ENCODE measurements at regions not wholly inside any gene's neighbourhood (a gene's known extent, or its start where the extent isn't known, plus 50 kb on each side); places are given as distances from the start of the nearest gene placed in this dataset.

DNA sequence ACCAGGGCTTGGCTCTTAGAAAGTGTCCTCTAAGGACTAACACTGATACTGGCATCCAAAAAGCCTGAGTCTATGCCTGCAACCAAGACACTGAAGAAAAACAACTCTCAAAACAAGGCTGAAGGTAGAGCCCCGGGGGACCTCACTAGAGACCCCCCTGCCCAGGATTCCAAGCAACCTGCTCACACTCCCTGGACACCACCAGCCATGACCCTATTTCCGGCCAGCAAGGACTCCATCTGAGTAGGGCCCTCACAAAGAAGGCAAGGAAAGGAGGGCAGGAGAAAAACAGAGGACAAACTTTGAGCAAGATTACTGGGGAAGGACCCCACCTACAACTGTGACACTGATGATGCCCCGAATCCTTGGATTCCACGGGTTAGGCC, 343.1 kb downstream of the NPHP4 start:
- Histone ChIP-seq H3K9me3 (no peaks in the 10 kb centered on the region), H3K4me1 (no peaks in the 10 kb centered on the region), H3K4me3 (no peak overlapping the region), H3K27me3 (peaks cover 0 to 29% of the 10 kb centered on the region in 2 donors), H3K27ac (no peak overlapping the region), H3K36me3 (no peaks in the 10 kb centered on the region)
- TF ChIP-seq, protein P1, sequence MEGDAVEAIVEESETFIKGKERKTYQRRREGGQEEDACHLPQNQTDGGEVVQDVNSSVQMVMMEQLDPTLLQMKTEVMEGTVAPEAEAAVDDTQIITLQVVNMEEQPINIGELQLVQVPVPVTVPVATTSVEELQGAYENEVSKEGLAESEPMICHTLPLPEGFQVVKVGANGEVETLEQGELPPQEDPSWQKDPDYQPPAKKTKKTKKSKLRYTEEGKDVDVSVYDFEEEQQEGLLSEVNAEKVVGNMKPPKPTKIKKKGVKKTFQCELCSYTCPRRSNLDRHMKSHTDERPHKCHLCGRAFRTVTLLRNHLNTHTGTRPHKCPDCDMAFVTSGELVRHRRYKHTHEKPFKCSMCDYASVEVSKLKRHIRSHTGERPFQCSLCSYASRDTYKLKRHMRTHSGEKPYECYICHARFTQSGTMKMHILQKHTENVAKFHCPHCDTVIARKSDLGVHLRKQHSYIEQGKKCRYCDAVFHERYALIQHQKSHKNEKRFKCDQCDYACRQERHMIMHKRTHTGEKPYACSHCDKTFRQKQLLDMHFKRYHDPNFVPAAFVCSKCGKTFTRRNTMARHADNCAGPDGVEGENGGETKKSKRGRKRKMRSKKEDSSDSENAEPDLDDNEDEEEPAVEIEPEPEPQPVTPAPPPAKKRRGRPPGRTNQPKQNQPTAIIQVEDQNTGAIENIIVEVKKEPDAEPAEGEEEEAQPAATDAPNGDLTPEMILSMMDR (IDR thresholded peaks at IDR 0.05): no peak
- no peak for TF ChIP-seq POLR2AphosphoS5 (IDR thresholded peaks at IDR 0.05)
- TF ChIP-seq POLR2A (IDR thresholded peaks at IDR 0.05): no peak
- intact Hi-C loops (cut with DNase I; ENCODE audit: low total_unique reads): no loop called here
- no peak for DNase-seq (ENCODE audit: low spot score in 2 of 2)

DNA sequence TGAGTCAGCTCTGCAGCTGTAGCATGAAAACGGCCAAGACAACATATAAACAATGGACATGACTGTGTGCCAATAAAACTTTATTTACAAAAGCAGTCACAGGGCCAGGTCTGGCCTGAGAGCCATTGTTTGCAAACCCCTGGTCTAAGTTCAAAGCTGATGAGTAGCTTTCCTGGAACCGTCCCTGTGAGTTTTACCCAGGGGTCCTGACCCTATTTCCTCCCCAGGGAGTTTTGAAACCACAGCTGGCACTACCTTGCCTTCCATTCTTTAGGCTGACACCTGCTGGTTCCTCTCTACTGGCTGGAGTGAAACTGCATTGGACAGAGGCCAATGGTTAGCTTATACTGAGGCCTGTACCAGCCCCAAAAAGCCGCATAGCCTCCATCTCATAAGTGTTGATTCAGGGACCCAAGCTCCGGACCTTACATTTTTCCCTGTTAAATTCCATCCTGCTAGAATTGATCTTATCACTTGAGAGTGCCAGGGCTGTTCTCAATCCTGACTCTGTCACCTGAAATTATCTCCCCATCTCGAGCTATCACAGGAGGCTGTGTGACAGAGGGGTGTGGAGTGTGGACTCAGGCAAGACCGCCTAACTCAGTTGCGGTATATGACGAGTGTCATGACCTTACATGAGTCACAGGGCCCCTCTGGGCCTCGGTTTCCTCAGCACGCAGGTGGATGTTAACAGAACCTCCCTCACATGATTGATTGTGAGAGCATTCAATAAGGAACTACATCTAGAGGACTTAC, 343.6 kb downstream of the NPHP4 start:
- H3K27me3 ChIP-seq: peaks cover 0 to 29% of the 10 kb centered on the region in 2 donors
- H3K27ac ChIP-seq: no peak overlapping the region
- TF ChIP-seq POLR2AphosphoS5 (IDR thresholded peaks at IDR 0.05): no peak
- TF ChIP-seq, protein P1 (IDR thresholded peaks at IDR 0.05): no peak
- no peak for TF ChIP-seq POLR2A (IDR thresholded peaks at IDR 0.05)
- H3K9me3 ChIP-seq: no peaks in the 10 kb centered on the region
- H3K36me3 ChIP-seq: no peaks in the 10 kb centered on the region
- no peak overlapping the region for H3K4me3 ChIP-seq
- intact Hi-C loops (cut with DNase I; ENCODE audit: low total_unique reads): no loop called here
- no peaks in the 10 kb centered on the region for H3K4me1 ChIP-seq
- DNase-seq (ENCODE audit: low spot score in 2 of 2): no peak

DNA sequence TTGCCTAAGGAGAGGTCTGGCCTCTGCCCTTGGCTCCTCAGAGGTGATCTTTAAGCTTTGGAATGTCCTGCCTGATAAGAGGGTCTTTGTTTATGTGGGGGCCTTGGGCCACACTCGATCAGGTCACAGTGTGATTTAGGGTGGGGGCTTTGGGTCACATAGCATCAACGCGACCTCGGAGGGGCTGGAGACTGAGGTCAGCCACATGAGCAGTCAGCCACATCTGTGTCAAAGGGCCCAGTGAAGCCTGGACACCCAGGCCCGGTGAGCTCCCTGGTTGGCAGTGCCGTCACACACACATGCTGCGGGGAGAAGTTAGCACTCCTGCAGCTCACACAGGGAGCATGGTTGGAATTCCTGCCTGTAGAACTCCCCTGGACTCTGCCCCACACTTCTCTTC, 345.0 kb downstream of the NPHP4 start:
- TF ChIP-seq, protein P1 (IDR thresholded peaks at IDR 0.05): no peak
- TF ChIP-seq POLR2AphosphoS5 (IDR thresholded peaks at IDR 0.05) (no peak), POLR2A (IDR thresholded peaks at IDR 0.05) (no peak)
- no peaks in the 10 kb centered on the region for H3K9me3 ChIP-seq
- no peaks in the 10 kb centered on the region for H3K36me3 ChIP-seq
- no peak for DNase-seq (ENCODE audit: low spot score in 2 of 2)
- H3K4me1 ChIP-seq: no peaks in the 10 kb centered on the region
- H3K27me3 ChIP-seq: peaks cover 0 to 23% of the 10 kb centered on the region in 2 donors
- H3K27ac ChIP-seq: no peak overlapping the region
- intact Hi-C loops (cut with DNase I; ENCODE audit: low total_unique reads): no loop called here
- H3K4me3 ChIP-seq: no peak overlapping the region

DNA sequence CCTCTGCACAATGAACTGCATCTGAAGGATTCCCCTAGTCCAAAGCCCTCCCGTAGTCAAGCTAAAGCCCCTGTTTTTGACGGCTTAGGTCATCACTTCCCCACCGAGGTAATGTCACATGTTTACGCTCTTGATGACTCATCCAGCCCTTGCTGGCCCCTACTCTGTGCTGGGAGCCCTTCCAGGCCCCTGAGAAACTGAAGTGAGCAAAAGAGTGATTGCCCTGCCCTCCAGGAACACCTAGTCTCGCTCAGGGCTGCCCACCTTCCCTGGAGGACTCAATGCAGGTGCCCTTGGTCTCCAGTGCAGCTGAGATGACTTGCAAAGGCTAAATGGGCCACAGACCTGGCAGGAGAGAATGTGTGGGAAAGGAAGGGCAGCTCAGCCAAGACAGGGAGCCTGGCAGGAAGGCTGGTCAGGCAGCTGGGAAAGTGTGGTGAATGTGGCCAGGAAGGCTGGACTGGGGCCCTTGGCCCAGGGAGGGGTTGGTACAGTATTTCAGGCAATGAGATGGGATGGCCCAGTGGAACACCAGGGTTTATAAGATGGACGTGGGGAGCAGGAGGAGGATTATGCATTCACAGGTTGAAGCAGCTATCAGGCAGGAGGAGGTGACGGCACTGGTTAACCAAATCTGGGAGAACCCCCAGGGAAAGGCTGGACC, 345.6 kb downstream of the NPHP4 start:
- no peaks in the 10 kb centered on the region for H3K9me3 ChIP-seq
- TF ChIP-seq, protein P1 (IDR thresholded peaks at IDR 0.05): no peak
- no peak for TF ChIP-seq POLR2AphosphoS5 (IDR thresholded peaks at IDR 0.05)
- TF ChIP-seq POLR2A (IDR thresholded peaks at IDR 0.05): no peak
- H3K4me1 ChIP-seq: no peaks in the 10 kb centered on the region
- no peak for DNase-seq (ENCODE audit: low spot score in 2 of 2)
- peaks cover 0 to 22% of the 10 kb centered on the region in 2 donors for H3K27me3 ChIP-seq
- H3K27ac ChIP-seq: no peak overlapping the region
- no peak overlapping the region for H3K4me3 ChIP-seq
- intact Hi-C loops (cut with DNase I; ENCODE audit: low total_unique reads): no loop called here
- no peaks in the 10 kb centered on the region for H3K36me3 ChIP-seq

DNA sequence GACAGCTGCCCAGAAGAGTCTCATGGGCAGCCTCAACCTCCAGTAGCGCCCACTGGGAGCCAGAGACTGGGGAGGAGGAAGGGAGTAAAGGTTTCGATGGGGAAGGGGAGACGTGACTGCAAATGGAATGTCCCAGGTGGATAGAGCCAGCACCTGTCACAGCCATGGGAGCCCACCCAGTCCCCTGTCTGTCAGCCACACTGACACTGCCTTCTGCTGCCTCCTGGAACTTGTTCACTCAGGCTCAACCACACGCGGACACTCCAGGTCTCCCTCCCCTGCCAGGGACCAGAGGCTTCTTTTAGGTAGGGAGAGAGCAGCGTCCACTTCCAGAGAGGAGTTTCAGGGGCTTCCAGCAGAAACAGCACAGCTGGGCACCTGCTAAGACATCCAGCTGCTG, 346.3 kb downstream of the NPHP4 start:
- TF ChIP-seq, protein P1 (IDR thresholded peaks at IDR 0.05): no peak
- TF ChIP-seq POLR2A (IDR thresholded peaks at IDR 0.05) (no peak), POLR2AphosphoS5 (IDR thresholded peaks at IDR 0.05) (no peak)
- intact Hi-C loops (cut with DNase I; ENCODE audit: low total_unique reads): no loop called here
- DNase-seq (ENCODE audit: low spot score in 2 of 2): no peak

More for the DNA sequence above, 346.3 kb downstream of the NPHP4 start:
- no peaks in the 10 kb centered on the region for H3K36me3 ChIP-seq
- peaks cover 0 to 15% of the 10 kb centered on the region in 2 donors for H3K27me3 ChIP-seq
- no peaks in the 10 kb centered on the region for H3K4me1 ChIP-seq
- no peak overlapping the region for H3K4me3 ChIP-seq
- no peaks in the 10 kb centered on the region for H3K9me3 ChIP-seq
- H3K27ac ChIP-seq: no peak overlapping the region

Data from breast epithelium (tissue), 4 donors.